Chondrocyte (in vitro differentiated cells): ENCODE measurements at regions not wholly inside any gene's neighbourhood (a gene's known extent, or its start where the extent isn't known, plus 50 kb on each side); places are given as distances from the start of the nearest gene placed in this dataset.
"Not testable (repeated sequence)": the region's sequence is repeated elsewhere in the genome, so short reads cannot be mapped to it uniquely, and the experiment has no call there.

Experiments
- DNase-seq: peaks from one replicate; pipeline ENCODE4 v3.0.0; 2021; ENCODE audit warnings: mixed read lengths, low spot score
- H3K27ac Mint-ChIP-seq: one replicate; pipeline ENCODE4 v1.8.0; 2021; ENCODE audit warnings: mild to moderate bottlenecking, moderate library complexity, mixed read lengths; ENCODE audit not compliant: unreplicated experiment
- H3K27me3 Mint-ChIP-seq: 2 replicates; pipeline ENCODE4 v1.8.0; 2021; ENCODE audit warnings: low read depth, mixed read lengths
- H3K36me3 Mint-ChIP-seq: 2 replicates; pipeline ENCODE4 v1.8.0; 2021; ENCODE audit warnings: low read depth, mixed read lengths
- H3K4me1 Mint-ChIP-seq: 2 replicates; pipeline ENCODE4 v1.8.0; 2021; ENCODE audit warnings: low read depth, mild to moderate bottlenecking, mixed read lengths
- H3K4me3 Mint-ChIP-seq: one replicate; pipeline ENCODE4 v1.8.0; 2021; ENCODE audit warnings: mild to moderate bottlenecking, moderate library complexity, mixed read lengths; ENCODE audit not compliant: unreplicated experiment
- H3K9me3 Mint-ChIP-seq: 2 replicates; pipeline ENCODE4 v1.8.0; 2021; ENCODE audit warnings: low read depth, mixed read lengths
- TF ChIP-seq, protein P1 (sequence below): fragments of 200-600 bp; sonication (generic); IDR thresholded peaks from 2 replicates; pipeline ENCODE4 v1.5.0; 2021; ENCODE audit warnings: antibody characterized with exemption, mild to moderate bottlenecking, moderate library complexity

DNA sequence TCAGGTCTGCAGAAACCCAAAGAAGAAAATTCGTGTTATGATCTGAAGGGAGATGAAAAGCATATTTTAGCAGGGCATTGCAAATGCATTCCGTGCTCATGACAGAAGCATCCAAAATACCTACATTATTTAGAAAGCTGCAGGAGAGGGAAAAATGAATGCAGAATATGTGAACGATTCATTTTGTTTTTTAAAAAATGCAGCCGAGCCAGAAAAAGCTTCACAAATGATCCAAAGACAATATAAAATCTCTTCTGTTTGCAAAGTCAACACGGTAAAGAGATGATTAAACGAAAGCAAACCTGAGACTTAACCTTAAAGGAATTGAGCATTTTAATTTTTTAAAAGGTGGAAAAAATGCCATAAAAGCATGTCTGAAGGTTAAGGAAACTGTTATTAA lies 136.1 kb upstream of the SULF2 start:
- H3K36me3 Mint-ChIP-seq: peaks cover 10% of the 10 kb centered on the region
- peak overlapping the region; percentile 84 for H3K27ac Mint-ChIP-seq
- peaks cover 38% of the 10 kb centered on the region for H3K4me1 Mint-ChIP-seq
- H3K9me3 Mint-ChIP-seq: peaks cover 18% of the 10 kb centered on the region
- H3K27me3 Mint-ChIP-seq: no peaks in the 10 kb centered on the region
- TF ChIP-seq, protein P1, sequence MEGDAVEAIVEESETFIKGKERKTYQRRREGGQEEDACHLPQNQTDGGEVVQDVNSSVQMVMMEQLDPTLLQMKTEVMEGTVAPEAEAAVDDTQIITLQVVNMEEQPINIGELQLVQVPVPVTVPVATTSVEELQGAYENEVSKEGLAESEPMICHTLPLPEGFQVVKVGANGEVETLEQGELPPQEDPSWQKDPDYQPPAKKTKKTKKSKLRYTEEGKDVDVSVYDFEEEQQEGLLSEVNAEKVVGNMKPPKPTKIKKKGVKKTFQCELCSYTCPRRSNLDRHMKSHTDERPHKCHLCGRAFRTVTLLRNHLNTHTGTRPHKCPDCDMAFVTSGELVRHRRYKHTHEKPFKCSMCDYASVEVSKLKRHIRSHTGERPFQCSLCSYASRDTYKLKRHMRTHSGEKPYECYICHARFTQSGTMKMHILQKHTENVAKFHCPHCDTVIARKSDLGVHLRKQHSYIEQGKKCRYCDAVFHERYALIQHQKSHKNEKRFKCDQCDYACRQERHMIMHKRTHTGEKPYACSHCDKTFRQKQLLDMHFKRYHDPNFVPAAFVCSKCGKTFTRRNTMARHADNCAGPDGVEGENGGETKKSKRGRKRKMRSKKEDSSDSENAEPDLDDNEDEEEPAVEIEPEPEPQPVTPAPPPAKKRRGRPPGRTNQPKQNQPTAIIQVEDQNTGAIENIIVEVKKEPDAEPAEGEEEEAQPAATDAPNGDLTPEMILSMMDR: no peak
- DNase-seq: no peak
- peak overlapping the region; percentile 14 for H3K4me3 Mint-ChIP-seq

DNA sequence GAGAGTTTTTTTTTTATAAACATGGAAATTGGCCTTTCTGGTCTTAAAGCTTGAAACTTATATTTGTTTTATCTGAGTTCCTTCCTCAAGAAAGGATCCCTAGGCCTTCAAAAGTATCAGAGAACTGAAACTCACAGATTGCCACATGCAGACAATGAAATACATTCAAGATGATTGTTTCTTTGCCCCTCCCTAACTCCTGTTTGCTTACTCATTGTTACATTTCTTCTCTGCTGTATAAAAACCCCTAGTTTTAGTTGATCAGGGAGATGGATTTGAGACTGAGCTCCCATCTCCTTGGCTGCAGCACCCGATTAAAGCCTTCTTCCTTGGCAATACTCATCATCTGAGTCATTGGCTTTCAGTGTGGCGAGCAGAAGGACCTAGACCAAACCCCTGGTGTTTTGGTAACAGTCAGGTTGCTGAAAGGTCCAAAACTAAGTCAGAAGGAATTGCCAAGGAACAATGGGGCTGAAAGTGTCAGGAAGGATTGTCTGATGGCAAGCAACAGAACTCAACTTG lies 132.3 kb upstream of the SULF2 start:
- H3K9me3 Mint-ChIP-seq: peaks cover 22% of the 10 kb centered on the region
- no peaks in the 10 kb centered on the region for H3K27me3 Mint-ChIP-seq
- no peak overlapping the region for H3K27ac Mint-ChIP-seq
- H3K4me3 Mint-ChIP-seq: no peak overlapping the region
- peaks cover 54% of the 10 kb centered on the region for H3K4me1 Mint-ChIP-seq
- H3K36me3 Mint-ChIP-seq: peaks cover 11% of the 10 kb centered on the region
- no peak for DNase-seq
- TF ChIP-seq, protein P1: no peak

- TF ChIP-seq, protein P1: no peak
- Mint-ChIP-seq H3K4me3 (no peak overlapping the region), H3K36me3 (peaks cover 11% of the 10 kb centered on the region)
Observed at GRCh38 chr20:47915495-47915894, 130.2 kb upstream of the SULF2 start.

GRCh38 chr20:47914792-47915191 lies 129.5 kb upstream of the SULF2 start:
- DNase-seq: no peak
- Mint-ChIP-seq H3K4me1 (peaks cover 28% of the 10 kb centered on the region), H3K27me3 (peaks cover 8% of the 10 kb centered on the region), H3K4me3 (no peak overlapping the region), H3K9me3 (peaks cover 22% of the 10 kb centered on the region), H3K36me3 (peaks cover 11% of the 10 kb centered on the region), H3K27ac (no peak overlapping the region)
- TF ChIP-seq, protein P1: no peak

More at GRCh38 chr20:47915495-47915894, 130.2 kb upstream of the SULF2 start:
- H3K27ac Mint-ChIP-seq: no peak overlapping the region
- DNase-seq: no peak
- peaks cover 22% of the 10 kb centered on the region for H3K9me3 Mint-ChIP-seq
- peaks cover 8% of the 10 kb centered on the region for H3K27me3 Mint-ChIP-seq
- peaks cover 33% of the 10 kb centered on the region for H3K4me1 Mint-ChIP-seq

DNA sequence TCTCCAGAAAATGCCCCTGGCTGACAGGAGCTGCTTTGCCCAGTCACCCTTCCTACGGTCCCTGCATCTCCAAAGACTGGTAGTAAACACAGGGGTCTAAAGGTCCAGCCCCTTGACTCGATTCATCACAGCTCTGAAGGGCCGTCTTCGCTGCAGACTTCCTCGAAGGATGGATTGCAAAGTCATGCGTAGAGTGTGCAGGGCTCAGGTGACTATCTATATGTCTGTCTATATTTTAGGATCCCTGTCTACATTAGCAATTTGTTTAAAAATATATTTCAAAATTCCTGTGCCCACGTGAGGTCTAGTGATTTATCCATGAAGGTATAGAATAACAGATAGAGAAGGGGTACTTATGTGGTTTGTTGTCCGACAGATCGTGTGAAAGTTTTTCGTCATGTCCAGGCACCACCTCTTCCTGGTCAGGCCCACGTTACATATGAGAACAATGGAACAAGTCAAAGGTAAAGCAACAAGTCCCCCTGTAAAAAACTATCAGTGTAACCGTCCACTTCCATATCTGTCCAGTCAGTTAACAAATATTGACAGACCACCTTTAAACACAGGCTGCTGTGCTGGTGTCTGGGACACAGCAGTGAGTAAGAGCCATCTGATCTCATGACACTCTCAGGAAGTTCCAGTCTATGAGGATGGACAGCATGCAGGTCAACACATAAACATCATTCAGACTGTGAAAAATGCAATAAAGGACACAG lies 127.7 kb upstream of the SULF2 start:
- H3K27me3 Mint-ChIP-seq: peaks cover 17% of the 10 kb centered on the region
- peaks cover 25% of the 10 kb centered on the region for H3K4me1 Mint-ChIP-seq
- not testable (repeated sequence) for H3K27ac Mint-ChIP-seq

GRCh38 chr20:47912165-47912564 lies 126.9 kb upstream of the SULF2 start:
- peaks cover 25% of the 10 kb centered on the region for H3K4me1 Mint-ChIP-seq
- not testable (repeated sequence) for H3K4me3 Mint-ChIP-seq, H3K9me3 Mint-ChIP-seq, H3K27ac Mint-ChIP-seq, DNase-seq, H3K36me3 Mint-ChIP-seq
- H3K27me3 Mint-ChIP-seq: peaks cover 21% of the 10 kb centered on the region

More for the DNA sequence above, 127.7 kb upstream of the SULF2 start:
- peaks cover 10% of the 10 kb centered on the region for H3K36me3 Mint-ChIP-seq
- H3K4me3 Mint-ChIP-seq, DNase-seq: not testable (repeated sequence)
- peaks cover 16% of the 10 kb centered on the region for H3K9me3 Mint-ChIP-seq

DNA sequence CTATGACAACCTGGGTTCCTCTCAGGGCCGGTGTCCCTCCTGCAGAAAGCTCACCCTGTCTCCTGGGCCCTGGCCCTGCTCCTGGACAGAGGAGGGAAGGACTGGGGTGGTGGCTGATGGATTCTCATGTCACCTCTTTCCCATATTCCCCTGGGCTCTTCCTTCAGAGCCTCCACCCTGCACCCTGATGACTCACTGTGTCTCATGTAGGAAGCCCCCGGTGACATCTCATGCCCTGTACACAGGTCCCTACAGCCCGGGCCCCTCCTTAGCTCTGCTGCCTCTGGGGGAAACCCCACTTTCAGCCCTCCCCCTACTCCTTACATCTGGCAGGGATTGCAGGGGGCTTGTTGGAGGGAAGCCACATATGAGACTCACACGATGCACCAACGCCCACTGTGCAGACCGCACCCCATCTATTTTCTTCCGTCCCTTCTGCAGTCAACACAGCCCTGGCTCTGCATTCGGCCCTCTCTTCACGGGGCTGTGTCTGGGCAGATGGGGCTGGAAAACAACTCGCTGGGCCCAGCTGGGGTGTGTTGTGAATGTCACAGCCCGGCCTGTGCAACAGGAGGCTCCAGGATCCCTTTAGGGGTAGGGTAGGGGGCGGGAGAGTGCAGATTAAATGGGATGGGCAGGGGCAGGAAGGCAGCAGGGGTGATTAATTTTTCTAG lies 124.6 kb upstream of the SULF2 start:
- not testable (repeated sequence) for H3K9me3 Mint-ChIP-seq, H3K36me3 Mint-ChIP-seq, H3K27ac Mint-ChIP-seq, DNase-seq, H3K4me3 Mint-ChIP-seq
- Mint-ChIP-seq H3K4me1 (peaks cover 20% of the 10 kb centered on the region), H3K27me3 (peaks cover 32% of the 10 kb centered on the region)

GRCh38 chr20:47908361-47909035 lies 123.2 kb upstream of the SULF2 start:
- Mint-ChIP-seq H3K27me3 (peaks cover 38% of the 10 kb centered on the region), H3K4me1 (peaks cover 11% of the 10 kb centered on the region)
- H3K4me3 Mint-ChIP-seq, H3K36me3 Mint-ChIP-seq, DNase-seq, H3K9me3 Mint-ChIP-seq, H3K27ac Mint-ChIP-seq: not testable (repeated sequence)
